ENCODE measurements at regions not wholly inside any gene's neighbourhood (a gene's known extent, or its start where the extent isn't known, plus 50 kb on each side); places are given as distances from the start of the nearest gene placed in this dataset.

DNA sequence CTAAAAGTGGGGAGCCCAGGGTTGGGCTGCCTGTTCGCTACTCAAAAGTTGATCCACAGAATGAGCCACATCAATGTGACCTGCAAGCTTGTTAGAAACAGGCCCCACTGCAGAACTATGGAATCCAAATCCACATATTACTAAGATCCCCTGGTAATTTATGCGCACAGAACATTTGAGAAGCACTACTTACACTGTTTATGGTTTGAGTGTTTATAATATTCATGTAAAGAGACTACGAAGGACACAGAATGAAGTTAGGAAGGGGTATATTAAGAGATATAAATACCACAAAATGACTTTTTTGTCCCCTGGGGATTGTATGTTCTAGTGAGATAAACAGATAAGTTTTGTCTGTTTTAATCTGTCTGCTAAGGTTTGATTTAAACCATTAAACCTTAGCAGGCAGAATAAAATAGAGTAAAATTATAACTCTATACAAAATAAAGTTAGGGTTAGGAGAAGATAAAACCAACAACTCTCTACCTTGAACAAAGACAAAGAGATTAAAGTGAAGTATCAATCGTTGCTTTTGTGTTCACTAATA is 666.9 kb upstream of the SOX9 start:
- TF ChIP-seq, protein P1, sequence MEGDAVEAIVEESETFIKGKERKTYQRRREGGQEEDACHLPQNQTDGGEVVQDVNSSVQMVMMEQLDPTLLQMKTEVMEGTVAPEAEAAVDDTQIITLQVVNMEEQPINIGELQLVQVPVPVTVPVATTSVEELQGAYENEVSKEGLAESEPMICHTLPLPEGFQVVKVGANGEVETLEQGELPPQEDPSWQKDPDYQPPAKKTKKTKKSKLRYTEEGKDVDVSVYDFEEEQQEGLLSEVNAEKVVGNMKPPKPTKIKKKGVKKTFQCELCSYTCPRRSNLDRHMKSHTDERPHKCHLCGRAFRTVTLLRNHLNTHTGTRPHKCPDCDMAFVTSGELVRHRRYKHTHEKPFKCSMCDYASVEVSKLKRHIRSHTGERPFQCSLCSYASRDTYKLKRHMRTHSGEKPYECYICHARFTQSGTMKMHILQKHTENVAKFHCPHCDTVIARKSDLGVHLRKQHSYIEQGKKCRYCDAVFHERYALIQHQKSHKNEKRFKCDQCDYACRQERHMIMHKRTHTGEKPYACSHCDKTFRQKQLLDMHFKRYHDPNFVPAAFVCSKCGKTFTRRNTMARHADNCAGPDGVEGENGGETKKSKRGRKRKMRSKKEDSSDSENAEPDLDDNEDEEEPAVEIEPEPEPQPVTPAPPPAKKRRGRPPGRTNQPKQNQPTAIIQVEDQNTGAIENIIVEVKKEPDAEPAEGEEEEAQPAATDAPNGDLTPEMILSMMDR (IDR thresholded peaks at IDR 0.05): no peak
- TF ChIP-seq POLR2AphosphoS5 (IDR thresholded peaks at IDR 0.05): no peak
